ENCODE measurements at regions not wholly inside any gene's neighbourhood (a gene's known extent, or its start where the extent isn't known, plus 50 kb on each side); places are given as distances from the start of the nearest gene placed in this dataset.
"Not testable (repeated sequence)": the region's sequence is repeated elsewhere in the genome, so short reads cannot be mapped to it uniquely, and the experiment has no call there.

DNA sequence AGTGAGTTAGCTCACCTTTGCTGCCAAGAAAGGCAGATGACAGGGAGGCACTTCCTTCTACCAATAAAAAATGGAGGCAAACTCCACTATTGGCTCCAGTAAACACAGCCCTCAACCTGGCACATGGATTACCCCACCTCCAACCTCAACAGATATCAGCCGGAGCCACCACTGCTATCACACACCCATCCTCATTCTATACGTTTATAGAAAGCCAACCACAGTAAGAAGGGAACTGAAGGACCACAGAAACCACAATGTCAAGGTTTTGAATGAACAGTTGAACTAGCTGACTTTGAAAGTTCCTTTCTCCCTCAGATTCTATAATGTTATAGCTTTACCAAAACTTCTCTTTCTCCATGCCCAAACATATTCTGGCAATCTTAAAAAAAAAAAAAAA is 526.2 kb downstream of the UQCRFS1 start:
- Mint-ChIP-seq H3K4me3 (no peak overlapping the region), H3K27ac (no peak overlapping the region), H3K9me3 (peaks cover 2% of the 10 kb centered on the region), H3K36me3 (ENCODE audit: low read depth) (no peaks in the 10 kb centered on the region), H3K4me1 (ENCODE audit: low read depth) (peaks cover 3% of the 10 kb centered on the region), H3K27me3 (peaks cover 3% of the 10 kb centered on the region)
- TF ChIP-seq, protein P1, sequence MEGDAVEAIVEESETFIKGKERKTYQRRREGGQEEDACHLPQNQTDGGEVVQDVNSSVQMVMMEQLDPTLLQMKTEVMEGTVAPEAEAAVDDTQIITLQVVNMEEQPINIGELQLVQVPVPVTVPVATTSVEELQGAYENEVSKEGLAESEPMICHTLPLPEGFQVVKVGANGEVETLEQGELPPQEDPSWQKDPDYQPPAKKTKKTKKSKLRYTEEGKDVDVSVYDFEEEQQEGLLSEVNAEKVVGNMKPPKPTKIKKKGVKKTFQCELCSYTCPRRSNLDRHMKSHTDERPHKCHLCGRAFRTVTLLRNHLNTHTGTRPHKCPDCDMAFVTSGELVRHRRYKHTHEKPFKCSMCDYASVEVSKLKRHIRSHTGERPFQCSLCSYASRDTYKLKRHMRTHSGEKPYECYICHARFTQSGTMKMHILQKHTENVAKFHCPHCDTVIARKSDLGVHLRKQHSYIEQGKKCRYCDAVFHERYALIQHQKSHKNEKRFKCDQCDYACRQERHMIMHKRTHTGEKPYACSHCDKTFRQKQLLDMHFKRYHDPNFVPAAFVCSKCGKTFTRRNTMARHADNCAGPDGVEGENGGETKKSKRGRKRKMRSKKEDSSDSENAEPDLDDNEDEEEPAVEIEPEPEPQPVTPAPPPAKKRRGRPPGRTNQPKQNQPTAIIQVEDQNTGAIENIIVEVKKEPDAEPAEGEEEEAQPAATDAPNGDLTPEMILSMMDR (IDR thresholded peaks at IDR 0.05) = no peak
- ATAC-seq = no peak
- no peak for DNase-seq
- CTCF ChIA-PET = no interaction called here
- POLR2A ChIA-PET = no interaction called here
- intact Hi-C loops (cut with micrococcal nuclease) = no loop called here

DNA sequence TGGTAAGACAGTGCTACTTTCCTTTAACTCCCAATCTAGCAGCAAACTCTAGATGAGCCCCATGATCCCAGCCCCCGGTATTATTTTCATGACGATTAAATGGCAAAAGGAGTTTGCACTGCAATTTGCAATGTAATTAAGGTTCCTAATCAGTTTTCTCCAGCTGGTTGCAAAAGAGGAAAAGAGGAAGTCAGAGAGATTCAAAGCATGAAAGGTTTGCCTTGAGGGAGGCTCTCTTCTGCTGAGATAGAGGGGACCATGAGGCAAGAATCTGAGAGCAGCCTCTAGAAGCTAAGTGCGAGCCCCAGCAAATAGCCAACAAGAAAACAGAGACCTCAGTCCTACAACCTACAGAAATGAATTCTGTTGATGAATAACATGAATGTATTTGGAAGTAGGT is 527.1 kb downstream of the UQCRFS1 start:
- TF ChIP-seq, protein P1 (IDR thresholded peaks at IDR 0.05) = no peak
- ChIA-PET CTCF (no interaction called here), POLR2A (no interaction called here)
- ATAC-seq (no peak), DNase-seq (no peak)
- no peak overlapping the region for H3K27ac Mint-ChIP-seq
- no peaks in the 10 kb centered on the region for H3K9me3 Mint-ChIP-seq
- peaks cover 3% of the 10 kb centered on the region for H3K4me1 Mint-ChIP-seq (ENCODE audit: low read depth)
- intact Hi-C loops (cut with micrococcal nuclease) = no loop called here
- H3K36me3 Mint-ChIP-seq (ENCODE audit: low read depth) = no peaks in the 10 kb centered on the region
- no peak overlapping the region for H3K4me3 Mint-ChIP-seq
- peaks cover 3% of the 10 kb centered on the region for H3K27me3 Mint-ChIP-seq

- H3K27me3 Mint-ChIP-seq; H3K9me3 Mint-ChIP-seq; H3K27ac Mint-ChIP-seq; H3K4me1 Mint-ChIP-seq (ENCODE audit: low read depth); H3K4me3 Mint-ChIP-seq; ATAC-seq; H3K36me3 Mint-ChIP-seq (ENCODE audit: low read depth); intact Hi-C loops (cut with micrococcal nuclease); DNase-seq; CTCF ChIA-PET; POLR2A ChIA-PET: not testable (repeated sequence)
Measured at GRCh38 chr19:28685077-28685476, 527.9 kb downstream of the UQCRFS1 start.

- ATAC-seq (no peak), DNase-seq (no peak)
- intact Hi-C loops (cut with micrococcal nuclease) = no loop called here
- CTCF ChIA-PET = no interaction called here
- no peak overlapping the region for H3K4me3 Mint-ChIP-seq
- TF ChIP-seq, protein P1 (IDR thresholded peaks at IDR 0.05) = no peak
- H3K27me3 Mint-ChIP-seq = peaks cover 3% of the 10 kb centered on the region
- no peaks in the 10 kb centered on the region for H3K4me1 Mint-ChIP-seq (ENCODE audit: low read depth)
- H3K27ac Mint-ChIP-seq = no peak overlapping the region
- H3K36me3 Mint-ChIP-seq (ENCODE audit: low read depth) = no peaks in the 10 kb centered on the region
- POLR2A ChIA-PET = no interaction called here
- peaks cover 5% of the 10 kb centered on the region for H3K9me3 Mint-ChIP-seq
Measured at GRCh38 chr19:28680111-28680510, 532.8 kb downstream of the UQCRFS1 start.

GRCh38 chr19:28670836-28671235 is 542.1 kb downstream of the UQCRFS1 start:
- ATAC-seq (no peak), DNase-seq (no peak)
- TF ChIP-seq, protein P1 (IDR thresholded peaks at IDR 0.05) = no peak
- Mint-ChIP-seq H3K9me3 (peaks cover 20% of the 10 kb centered on the region), H3K27me3 (no peaks in the 10 kb centered on the region), H3K36me3 (ENCODE audit: low read depth) (no peaks in the 10 kb centered on the region), H3K4me3 (no peak overlapping the region), H3K27ac (no peak overlapping the region), H3K4me1 (ENCODE audit: low read depth) (no peaks in the 10 kb centered on the region)
- intact Hi-C loops (cut with micrococcal nuclease) = no loop called here
- POLR2A ChIA-PET = no interaction called here
- CTCF ChIA-PET = no interaction called here

DNA sequence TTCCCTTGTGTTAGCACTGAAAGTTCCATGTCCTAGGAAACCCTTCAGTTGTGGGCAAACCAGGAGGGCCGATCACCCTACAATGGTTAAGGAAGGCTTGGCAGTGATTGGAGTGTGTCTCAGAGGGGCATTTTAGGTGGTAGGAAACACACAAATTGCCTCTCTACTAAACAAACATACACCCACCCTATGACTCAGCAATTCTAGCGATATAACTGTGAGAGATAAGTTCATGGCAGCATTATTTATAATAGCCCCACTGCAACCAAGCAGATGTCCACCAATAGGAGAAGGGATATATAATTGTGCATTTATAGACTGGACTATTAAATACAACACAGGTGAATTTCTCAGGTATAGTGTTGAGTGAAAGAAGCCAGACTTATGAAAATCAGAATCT is 543.1 kb downstream of the UQCRFS1 start:
- ChIA-PET POLR2A (no interaction called here), CTCF (no interaction called here)
- H3K9me3 Mint-ChIP-seq = peaks cover 17% of the 10 kb centered on the region
- H3K4me1 Mint-ChIP-seq (ENCODE audit: low read depth) = no peaks in the 10 kb centered on the region
- no peak overlapping the region for H3K4me3 Mint-ChIP-seq
- TF ChIP-seq, protein P1 (IDR thresholded peaks at IDR 0.05) = no peak
- H3K36me3 Mint-ChIP-seq (ENCODE audit: low read depth) = no peaks in the 10 kb centered on the region
- no peak for ATAC-seq
- no peak for DNase-seq
- H3K27me3 Mint-ChIP-seq = peaks cover 1% of the 10 kb centered on the region
- no peak overlapping the region for H3K27ac Mint-ChIP-seq
- intact Hi-C loops (cut with micrococcal nuclease) = no loop called here

Measured in activated CD8-positive, alpha-beta T cell treated with anti-CD3 and anti-CD28 coated beads for 36 hours (primary cell).